Loucy (cell line): ENCODE measurements at regions not wholly inside any gene's neighbourhood (a gene's known extent, or its start where the extent isn't known, plus 50 kb on each side); places are given as distances from the start of the nearest gene placed in this dataset.

Experiments
- H2AFZ ChIP-seq: fragments of 200-600 bp; sonication (generic); 2 replicates; pipeline ENCODE4 v1.6.0; 2016; ENCODE audit warnings: antibody characterized with exemption, mild to moderate bottlenecking, low read length, moderate library complexity
- H3F3A ChIP-seq: fragments of 200-600 bp; 2 replicates; pipeline ENCODE4 v1.6.0; 2016; ENCODE audit warnings: antibody characterized with exemption, low read depth, mild to moderate bottlenecking
- H3K27me3 ChIP-seq: fragments of 200-600 bp; sonication (generic); 2 replicates; pipeline ENCODE4 v1.6.1; 2014; ENCODE audit warnings: low read length, mild to moderate bottlenecking; ENCODE audit not compliant: insufficient read depth, poor library complexity, severe bottlenecking
- H3K36me3 ChIP-seq: fragments of 200-600 bp; sonication (generic); 2 replicates; pipeline ENCODE4 v1.6.1; 2016; ENCODE audit warnings: low read length; ENCODE audit not compliant: insufficient read depth
- H3K4me1 ChIP-seq: fragments of 200-600 bp; sonication (generic); 2 replicates; pipeline ENCODE4 v1.5.1; 2014; ENCODE audit warnings: low read length, mild to moderate bottlenecking; ENCODE audit not compliant: insufficient read depth, poor library complexity, severe bottlenecking
- H3K4me2 ChIP-seq: fragments of 200-600 bp; sonication (generic); 2 replicates; pipeline ENCODE4 v1.6.0; 2014; ENCODE audit warnings: antibody characterized with exemption, low read length, low read depth, mild to moderate bottlenecking; ENCODE audit not compliant: poor library complexity, severe bottlenecking
- H3K4me3 ChIP-seq: fragments of 200-600 bp; sonication (generic); 2 replicates; pipeline ENCODE4 v1.5.1; 2014; ENCODE audit warnings: low read length, mild to moderate bottlenecking, mixed read lengths; ENCODE audit not compliant: poor library complexity, severe bottlenecking
- H3K79me2 ChIP-seq: fragments of 200-600 bp; sonication (generic); 2 replicates; pipeline ENCODE4 v1.6.1; 2014; ENCODE audit warnings: low read length; ENCODE audit not compliant: insufficient read depth
- H3K9ac ChIP-seq: fragments of 200-600 bp; sonication (generic); 2 replicates; pipeline ENCODE4 v1.6.0; 2014; ENCODE audit warnings: mild to moderate bottlenecking, low read depth, low read length, moderate library complexity; ENCODE audit not compliant: poor library complexity, severe bottlenecking
- H3K9me2 ChIP-seq: fragments of 200-600 bp; sonication (generic); replicated peaks from 2 replicates; pipeline ENCODE4 v1.6.1; 2016; ENCODE audit warnings: low read depth, low read length, mixed read lengths
- H3K9me3 ChIP-seq: fragments of 200-600 bp; sonication (generic); 2 replicates; pipeline ENCODE4 v1.6.1; 2014; ENCODE audit warnings: mild to moderate bottlenecking, antibody characterized with exemption, low read length, low read depth; ENCODE audit not compliant: insufficient read depth
- H4K20me1 ChIP-seq: fragments of 200-600 bp; sonication (generic); 2 replicates; pipeline ENCODE4 v1.6.0; 2014; ENCODE audit warnings: antibody characterized with exemption, low read length, mild to moderate bottlenecking; ENCODE audit not compliant: insufficient read depth, poor library complexity, severe bottlenecking
- CTCF ChIP-seq: fragments of 200-600 bp; sonication (generic); conservative IDR thresholded peaks from 2 replicates; pipeline ENCODE4 v1.5.1; 2014; ENCODE audit warnings: mild to moderate bottlenecking, antibody characterized with exemption, low read length
- EZH2phosphoT487 ChIP-seq: fragments of 200-600 bp; IDR thresholded peaks from 2 replicates; pipeline ENCODE4 v1.6.1; 2018; ENCODE audit warnings: antibody characterized with exemption, mild to moderate bottlenecking, moderate library complexity, borderline replicate concordance

- H3F3A ChIP-seq = no peaks in the 10 kb centered on the region
- H2AFZ ChIP-seq = no peak overlapping the region
- no peaks in the 10 kb centered on the region for H3K79me2 ChIP-seq
- H3K9me3 ChIP-seq = no peaks in the 10 kb centered on the region
- no peaks in the 10 kb centered on the region for H3K9me2 ChIP-seq
- no peaks in the 10 kb centered on the region for H4K20me1 ChIP-seq
- H3K4me3 ChIP-seq = no peak overlapping the region
- TF ChIP-seq EZH2phosphoT487 (no peak), CTCF (no peak)
- no peaks in the 10 kb centered on the region for H3K36me3 ChIP-seq
- H3K4me2 ChIP-seq = no peak overlapping the region
- H3K27me3 ChIP-seq = no peaks in the 10 kb centered on the region
- H3K9ac ChIP-seq = no peak overlapping the region
- no peaks in the 10 kb centered on the region for H3K4me1 ChIP-seq
Measured at GRCh38 chr14:39860596-39861228, 428.5 kb upstream of the FBXO33 start.

GRCh38 chr14:39859314-39859713, 427.1 kb upstream of the FBXO33 start:
- no peaks in the 10 kb centered on the region for H3K79me2 ChIP-seq
- H2AFZ ChIP-seq = no peak overlapping the region
- H3K9me2 ChIP-seq = no peaks in the 10 kb centered on the region
- no peaks in the 10 kb centered on the region for H4K20me1 ChIP-seq
- no peak overlapping the region for H3K4me3 ChIP-seq
- no peaks in the 10 kb centered on the region for H3K36me3 ChIP-seq
- TF ChIP-seq EZH2phosphoT487 (no peak), CTCF (no peak)
- H3K9ac ChIP-seq = no peak overlapping the region
- no peak overlapping the region for H3K4me2 ChIP-seq
- no peaks in the 10 kb centered on the region for H3K4me1 ChIP-seq
- H3K27me3 ChIP-seq = no peaks in the 10 kb centered on the region
- H3F3A ChIP-seq = no peaks in the 10 kb centered on the region
- H3K9me3 ChIP-seq = no peaks in the 10 kb centered on the region

- Histone ChIP-seq H3K27me3 (no peaks in the 10 kb centered on the region), H3K4me2 (no peak overlapping the region), H3K4me3 (no peak overlapping the region), H3K79me2 (no peaks in the 10 kb centered on the region), H3K4me1 (no peaks in the 10 kb centered on the region), H3K9ac (no peak overlapping the region), H3K9me2 (no peaks in the 10 kb centered on the region), H4K20me1 (no peaks in the 10 kb centered on the region), H3K9me3 (no peaks in the 10 kb centered on the region), H3K36me3 (no peaks in the 10 kb centered on the region), H2AFZ (no peak overlapping the region), H3F3A (no peaks in the 10 kb centered on the region)
- TF ChIP-seq CTCF (no peak), EZH2phosphoT487 (no peak)
Measured at GRCh38 chr14:39857376-39858055, 425.3 kb upstream of the FBXO33 start.
